ENCODE measurements at regions not wholly inside any gene's neighbourhood (a gene's known extent, or its start where the extent isn't known, plus 50 kb on each side); places are given as distances from the start of the nearest gene placed in this dataset.

DNA sequence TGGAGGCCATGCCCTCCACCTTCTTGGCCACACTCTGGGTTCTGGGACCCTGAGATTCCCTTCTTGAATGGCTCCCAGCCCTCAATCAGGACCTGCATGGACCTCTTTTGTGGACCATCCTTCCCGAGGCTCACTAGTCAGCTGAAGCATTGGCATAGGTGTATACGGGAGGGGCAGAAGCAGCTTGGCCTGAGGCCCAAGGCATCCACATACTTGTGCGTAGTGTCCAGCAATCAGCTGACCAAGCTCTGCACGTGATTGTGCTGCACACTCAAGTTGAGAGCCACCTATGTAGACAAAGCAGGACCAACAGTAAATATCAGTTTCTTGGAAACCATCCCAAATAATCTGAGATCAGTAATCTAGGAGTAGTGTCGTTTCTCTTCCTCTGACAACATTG is 119.6 kb downstream of the INSIG2 start:
- ChIA-PET POLR2A (interaction anchor here (1.3 kb wide), 1 partner anchor 10 kb away, joined by 3 read pairs; no protein-coding TSS in a partner anchor), CTCF (ENCODE audit: low intra/inter-chr PET ratio) (no interaction called here)
- 0% methylated on average over 5 of the region's 5 CpGs for WGBS (ENCODE audit: insufficient coverage, low coverage, missing lambda C conversion rate)
- TF ChIP-seq NFE2L1 (tag; IDR thresholded peaks at IDR 0.05; ENCODE audit: borderline replicate concordance, low read depth) (no peak), ZNF197 (CRISPR knock-in tag; IDR thresholded peaks at IDR 0.05; ENCODE audit: low read depth) (no peak), PML (IDR thresholded peaks at IDR 0.05; ENCODE audit: low read length) (no peak)
- in situ Hi-C loops (cut with MboI) = loop anchor here (10.0 kb wide), 1 partner anchor 153 kb away; no protein-coding TSS in a partner anchor
- no peak overlapping the region for H3K4me2 ChIP-seq (ENCODE audit: insufficient read depth, low read length)
- no peak overlapping the region for H3K27ac ChIP-seq (ENCODE audit: extremely low read depth, low read depth, low read length)
- H3K9me1 ChIP-seq (ENCODE audit: control insufficient read depth, insufficient read depth, low read length) = no peaks in the 10 kb centered on the region
- H3K9me3 ChIP-seq (replicated peaks; ENCODE audit: control insufficient read depth, insufficient read depth, low read depth, low read length) = no peaks in the 10 kb centered on the region
- H3K36me3 ChIP-seq (ENCODE audit: control insufficient read depth, insufficient read depth, low read length) = no peaks in the 10 kb centered on the region
- intact Hi-C loops (cut with micrococcal nuclease) = no loop called here
- H3K9ac ChIP-seq (ENCODE audit: insufficient read depth in 1 of 2, low read depth in 2 of 2, low read length in 2 of 2) = no peak overlapping the region
- no TSS peak for BruUV-seq (replicated peaks)
- no peak overlapping the region for H3K4me3 ChIP-seq
- H3K4me1 ChIP-seq (replicated peaks in 1 of 2; ENCODE audit: control insufficient read depth in 2 of 2, insufficient read depth in 2 of 2, low read length in 2 of 2) = no peaks in the 10 kb centered on the region
- H3K27me3 ChIP-seq (ENCODE audit: control insufficient read depth in 2 of 2, insufficient read depth in 2 of 2, low read length in 2 of 2) = peaks cover 0 to 7% of the 10 kb centered on the region in 2 experiments; a peak in 2 of 5 replicates
- H4K20me1 ChIP-seq (replicated peaks; ENCODE audit: control insufficient read depth, insufficient read depth, low read length) = no peaks in the 10 kb centered on the region
- H2AFZ ChIP-seq (ENCODE audit: low read depth, low read length) = no peak overlapping the region
- FAIRE-seq (no peak), DNase-seq (ENCODE audit: extremely low read depth in 1 of 4, low spot score in 3 of 4) (no peak), ATAC-seq (no peak)
- no peaks in the 10 kb centered on the region for H3K79me2 ChIP-seq (ENCODE audit: control insufficient read depth, insufficient read depth, low read length)

DNA sequence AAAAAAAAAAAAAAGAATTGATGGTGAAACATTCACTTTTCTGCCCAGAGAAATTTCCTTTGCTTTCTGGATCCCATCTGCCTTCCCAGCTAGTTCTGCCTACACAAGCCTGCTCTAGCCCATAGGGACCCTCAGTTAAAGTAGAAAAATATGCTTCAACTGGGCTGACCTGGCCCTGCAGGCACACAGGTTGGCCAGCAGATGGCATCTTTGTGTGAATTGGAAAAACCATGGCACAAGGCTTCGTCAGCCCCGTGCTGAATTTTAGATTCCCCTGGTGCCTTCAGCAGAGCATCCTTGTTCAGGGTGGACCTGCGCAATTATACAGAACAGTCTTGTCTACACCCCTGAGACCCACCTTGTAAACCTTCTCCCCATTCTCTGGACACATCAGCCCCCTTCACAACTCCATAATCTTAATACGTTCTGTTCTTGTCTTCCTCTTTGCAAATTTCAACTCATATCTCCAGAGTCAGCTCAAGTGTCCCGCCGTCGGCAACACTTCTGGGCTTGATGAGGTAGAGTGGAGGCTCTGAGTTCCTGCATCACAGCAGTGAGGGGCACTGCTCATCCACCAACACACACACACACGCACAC is 114.5 kb downstream of the INSIG2 start:
- H3K9me1 ChIP-seq (ENCODE audit: control insufficient read depth, insufficient read depth, low read length) = no peaks in the 10 kb centered on the region
- ChIA-PET CTCF (ENCODE audit: low intra/inter-chr PET ratio) (no interaction called here), POLR2A (interaction anchor here (1.0 kb wide), 1 partner anchor 15 kb away, joined by 3 read pairs; no protein-coding TSS in a partner anchor)
- 2% methylated on average over 8 of the region's 8 CpGs for WGBS (ENCODE audit: insufficient coverage, low coverage, missing lambda C conversion rate)
- H3K36me3 ChIP-seq (ENCODE audit: control insufficient read depth, insufficient read depth, low read length) = no peaks in the 10 kb centered on the region
- no peak overlapping the region for H3K9ac ChIP-seq (ENCODE audit: insufficient read depth in 1 of 2, low read depth in 2 of 2, low read length in 2 of 2)
- ATAC-seq (peak; percentile 94), DNase-seq (ENCODE audit: extremely low read depth in 1 of 4, low spot score in 3 of 4) (peak; percentile 47 to 57 (median 50)), FAIRE-seq (peak; percentile 87)
- H3K9me3 ChIP-seq (replicated peaks; ENCODE audit: control insufficient read depth, insufficient read depth, low read depth, low read length) = no peaks in the 10 kb centered on the region
- no peaks in the 10 kb centered on the region for H3K79me2 ChIP-seq (ENCODE audit: control insufficient read depth, insufficient read depth, low read length)
- no TSS peak for BruUV-seq (replicated peaks)
- intact Hi-C loops (cut with micrococcal nuclease) (loop anchor here (5.0 kb wide), 2 partner anchors 156 to 659 kb away; no protein-coding TSS in a partner anchor), in situ Hi-C loops (cut with MboI) (loop anchor here (10.0 kb wide), 1 partner anchor 148 kb away; no protein-coding TSS in a partner anchor)
- no peak overlapping the region for H3K4me2 ChIP-seq (ENCODE audit: insufficient read depth, low read length)
- no peak overlapping the region for H3K27ac ChIP-seq (ENCODE audit: extremely low read depth, low read depth, low read length)
- peaks cover 0 to 7% of the 10 kb centered on the region in 2 experiments; a peak in 2 of 5 replicates for H3K27me3 ChIP-seq (ENCODE audit: control insufficient read depth in 2 of 2, insufficient read depth in 2 of 2, low read length in 2 of 2)
- H3K4me3 ChIP-seq = no peak overlapping the region
- H2AFZ ChIP-seq (ENCODE audit: low read depth, low read length) = no peak overlapping the region
- H4K20me1 ChIP-seq (replicated peaks; ENCODE audit: control insufficient read depth, insufficient read depth, low read length) = no peaks in the 10 kb centered on the region
- no peaks in the 10 kb centered on the region for H3K4me1 ChIP-seq (replicated peaks in 1 of 2; ENCODE audit: control insufficient read depth in 2 of 2, insufficient read depth in 2 of 2, low read length in 2 of 2)
- TF ChIP-seq ZNF197 (CRISPR knock-in tag; IDR thresholded peaks at IDR 0.05; ENCODE audit: low read depth) = no peak
- no peak for TF ChIP-seq SP2 (IDR thresholded peaks at IDR 0.05; ENCODE audit: extremely low read depth, low read depth, low read length, poor library complexity, severe bottlenecking)
- TF ChIP-seq EP400 (IDR thresholded peaks at IDR 0.05) = no peak
- TF ChIP-seq, protein P1, sequence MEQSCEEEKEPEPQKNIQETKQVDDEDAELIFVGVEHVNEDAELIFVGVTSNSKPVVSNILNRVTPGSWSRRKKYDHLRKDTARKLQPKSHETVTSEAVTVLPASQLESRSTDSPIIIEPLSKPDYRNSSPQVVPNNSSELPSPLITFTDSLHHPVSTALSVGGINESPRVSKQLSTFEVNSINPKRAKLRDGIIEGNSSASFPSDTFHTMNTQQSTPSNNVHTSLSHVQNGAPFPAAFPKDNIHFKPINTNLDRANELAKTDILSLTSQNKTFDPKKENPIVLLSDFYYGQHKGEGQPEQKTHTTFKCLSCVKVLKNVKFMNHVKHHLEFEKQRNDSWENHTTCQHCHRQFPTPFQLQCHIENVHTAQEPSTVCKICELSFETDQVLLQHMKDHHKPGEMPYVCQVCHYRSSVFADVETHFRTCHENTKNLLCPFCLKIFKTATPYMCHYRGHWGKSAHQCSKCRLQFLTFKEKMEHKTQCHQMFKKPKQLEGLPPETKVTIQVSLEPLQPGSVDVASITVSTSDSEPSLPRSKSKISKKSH (CRISPR knock-in tag; IDR thresholded peaks at IDR 0.05) = no peak
- TF ChIP-seq, protein P2, sequence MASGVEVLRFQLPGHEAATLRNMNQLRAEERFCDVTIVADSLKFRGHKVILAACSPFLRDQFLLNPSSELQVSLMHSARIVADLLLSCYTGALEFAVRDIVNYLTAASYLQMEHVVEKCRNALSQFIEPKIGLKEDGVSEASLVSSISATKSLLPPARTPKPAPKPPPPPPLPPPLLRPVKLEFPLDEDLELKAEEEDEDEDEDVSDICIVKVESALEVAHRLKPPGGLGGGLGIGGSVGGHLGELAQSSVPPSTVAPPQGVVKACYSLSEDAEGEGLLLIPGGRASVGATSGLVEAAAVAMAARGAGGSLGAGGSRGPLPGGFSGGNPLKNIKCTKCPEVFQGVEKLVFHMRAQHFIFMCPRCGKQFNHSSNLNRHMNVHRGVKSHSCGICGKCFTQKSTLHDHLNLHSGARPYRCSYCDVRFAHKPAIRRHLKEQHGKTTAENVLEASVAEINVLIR (CRISPR knock-in tag; IDR thresholded peaks at IDR 0.05) = no peak
- TF ChIP-seq ZKSCAN1 (IDR thresholded peaks at IDR 0.05; ENCODE audit: low read depth, low read length) = no peak
- TF ChIP-seq, protein P3, sequence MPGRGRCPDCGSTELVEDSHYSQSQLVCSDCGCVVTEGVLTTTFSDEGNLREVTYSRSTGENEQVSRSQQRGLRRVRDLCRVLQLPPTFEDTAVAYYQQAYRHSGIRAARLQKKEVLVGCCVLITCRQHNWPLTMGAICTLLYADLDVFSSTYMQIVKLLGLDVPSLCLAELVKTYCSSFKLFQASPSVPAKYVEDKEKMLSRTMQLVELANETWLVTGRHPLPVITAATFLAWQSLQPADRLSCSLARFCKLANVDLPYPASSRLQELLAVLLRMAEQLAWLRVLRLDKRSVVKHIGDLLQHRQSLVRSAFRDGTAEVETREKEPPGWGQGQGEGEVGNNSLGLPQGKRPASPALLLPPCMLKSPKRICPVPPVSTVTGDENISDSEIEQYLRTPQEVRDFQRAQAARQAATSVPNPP (IDR thresholded peaks at IDR 0.05; ENCODE audit: borderline replicate concordance, insufficient read depth, insufficient read length) = no peak
- no peak for TF ChIP-seq BMI1 (IDR thresholded peaks at IDR 0.05; ENCODE audit: low read length)
- TF ChIP-seq HDAC1 (IDR thresholded peaks at IDR 0.05) = no peak

Data from K562 (cell line).